Femur (tissue), 1 donor: ENCODE measurements at regions not wholly inside any gene's neighbourhood (a gene's known extent, or its start where the extent isn't known, plus 50 kb on each side); places are given as distances from the start of the nearest gene placed in this dataset.
A peak's percentile ranks its signal among the peaks of the same experiment; 100 is the strongest.
"Not testable (repeated sequence)": the region's sequence is repeated elsewhere in the genome, so short reads cannot be mapped to it uniquely, and the experiment has no call there.

Experiments
- DNase-seq: peaks from one replicate; pipeline ENCODE4 v3.0.0-alpha.2; 2017

DNA sequence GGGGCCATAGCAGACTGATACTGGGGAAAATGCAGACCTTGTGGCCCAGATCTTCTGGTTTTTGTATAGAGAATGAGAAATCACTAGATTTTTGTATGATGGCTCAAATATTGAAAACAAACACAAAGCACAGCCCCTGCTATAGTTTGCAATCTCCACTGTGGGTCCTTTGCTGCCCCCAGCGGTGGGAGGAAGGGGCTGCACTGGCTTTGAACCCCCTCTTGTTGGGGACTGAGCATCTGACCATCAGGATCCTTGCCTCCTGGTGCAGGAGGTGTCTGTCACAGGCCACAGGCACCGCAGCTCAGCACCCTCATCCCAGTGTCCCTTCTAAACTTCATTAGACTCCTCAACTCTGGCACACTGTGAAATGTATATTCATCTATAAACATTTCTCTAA lies 252.3 kb downstream of the BCL2L11 start:
- not testable (repeated sequence) for DNase-seq

DNA sequence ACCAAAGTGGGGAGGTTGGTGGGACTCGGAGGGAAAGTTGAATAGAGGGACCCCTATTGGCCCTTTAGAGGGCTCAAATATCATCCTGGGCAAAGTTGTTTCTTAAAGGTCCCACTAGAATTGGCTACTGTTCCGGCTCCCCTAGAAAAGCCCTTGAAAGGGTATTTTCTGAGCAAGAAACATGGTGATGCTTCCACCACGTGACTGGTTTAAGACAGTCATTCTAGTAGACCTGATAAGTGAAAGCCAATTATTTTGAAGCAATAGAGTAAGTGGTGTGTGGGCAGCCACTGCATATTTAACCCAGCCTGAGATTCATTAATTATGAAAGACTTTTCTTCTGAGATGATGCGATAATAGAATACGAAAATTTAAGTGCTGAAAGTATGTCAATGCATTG lies 253.3 kb downstream of the BCL2L11 start:
- DNase-seq, result not testable (repeated sequence)

DNA sequence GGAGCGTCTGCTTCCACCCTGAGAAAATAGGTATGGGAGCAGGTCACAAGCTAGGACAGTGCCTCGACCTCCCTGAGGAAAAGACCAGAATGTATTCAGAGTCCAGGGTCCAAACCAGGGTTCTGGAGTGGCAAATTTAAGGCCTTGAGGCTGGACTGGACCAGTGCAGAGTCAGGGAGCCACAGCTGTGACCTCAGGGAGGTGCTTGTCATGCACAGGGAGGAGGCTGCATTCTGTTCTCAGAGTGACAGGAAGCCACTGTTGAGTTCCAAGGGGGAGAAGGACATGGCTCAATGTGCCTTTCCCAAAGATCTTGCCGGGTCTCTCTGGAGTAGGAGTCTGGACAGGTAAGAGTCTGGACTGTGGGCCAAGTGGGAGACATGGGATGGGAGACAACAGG lies 254.0 kb downstream of the BCL2L11 start:
- not testable (repeated sequence) for DNase-seq

DNA sequence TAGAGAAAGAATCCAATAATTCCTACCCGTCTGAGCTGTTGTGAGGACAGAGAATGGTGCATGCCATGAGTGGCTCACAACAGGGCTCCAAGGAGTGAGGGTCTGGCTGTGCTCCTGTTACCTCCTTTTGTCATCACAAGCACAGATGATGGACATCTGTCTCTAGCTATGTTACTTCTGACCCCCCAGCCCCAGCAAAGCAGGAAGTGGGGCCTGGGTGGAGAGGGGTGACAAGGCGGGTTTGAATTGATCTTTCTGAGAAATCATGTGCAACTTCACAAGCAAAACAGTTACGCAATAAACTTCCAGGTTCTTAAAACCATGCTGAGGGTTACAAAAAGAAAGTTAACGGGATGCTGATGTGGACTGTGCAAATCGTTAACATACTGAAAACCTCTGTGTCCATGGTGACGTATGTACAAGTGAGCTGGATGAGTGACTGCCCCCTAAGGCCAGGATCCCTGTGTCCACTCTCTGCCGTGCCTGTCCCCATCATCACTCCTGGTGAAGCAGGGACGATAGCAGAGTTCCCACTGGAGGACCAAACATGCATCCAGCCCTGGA lies 254.7 kb downstream of the BCL2L11 start:
- DNase-seq, result not testable (repeated sequence)

DNA sequence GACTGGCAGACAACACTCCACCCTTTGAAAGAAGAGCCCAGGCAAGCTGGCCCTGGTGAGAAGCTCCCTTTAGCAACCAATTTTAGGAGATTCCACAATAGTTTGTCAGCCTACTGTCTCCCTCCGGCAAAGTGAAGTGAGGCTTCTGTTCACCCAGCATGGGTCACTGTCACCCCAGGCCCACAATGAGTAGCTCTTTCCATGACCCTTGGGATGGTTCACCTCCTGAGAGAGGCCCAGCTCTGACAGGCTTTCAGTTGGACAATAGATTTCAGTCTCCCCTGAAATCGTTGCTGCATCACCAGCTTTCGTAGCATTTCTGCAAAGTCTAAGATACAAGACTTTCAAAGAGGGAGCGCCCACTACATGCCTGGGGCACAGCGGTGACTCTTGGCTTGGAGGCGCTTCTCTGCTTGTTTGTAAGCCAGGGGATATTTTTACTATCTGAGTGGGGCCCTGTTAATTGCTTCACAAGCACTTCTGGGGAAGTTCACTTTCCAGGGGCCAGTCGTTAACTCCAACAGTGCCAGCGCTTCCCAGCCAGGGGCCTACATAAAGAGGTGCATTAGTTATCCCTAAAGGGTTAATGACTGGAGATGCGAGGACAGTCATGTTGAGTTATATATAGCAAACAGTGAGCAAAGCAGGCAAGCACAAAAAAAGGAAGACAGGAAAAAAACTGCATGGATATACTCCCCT lies 255.7 kb downstream of the BCL2L11 start:
- not testable (repeated sequence) for DNase-seq

DNA sequence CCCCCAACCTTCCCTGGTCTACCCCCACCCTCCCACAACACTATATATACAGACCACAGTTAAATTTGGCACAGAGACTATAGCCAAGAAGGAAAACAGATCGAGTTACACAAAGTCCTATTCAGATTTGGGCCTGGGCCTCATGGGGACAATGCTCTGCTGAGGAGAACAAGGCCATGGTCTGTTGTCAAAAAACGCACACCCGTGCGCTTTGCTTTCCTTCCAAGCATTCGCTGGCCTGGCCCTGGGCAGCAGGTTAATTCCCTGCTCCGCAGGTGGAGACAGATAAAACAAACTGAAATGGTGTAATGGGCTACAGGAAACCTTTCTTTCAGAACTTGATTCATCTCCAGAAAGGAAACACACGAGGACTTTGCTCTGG lies 256.2 kb downstream of the BCL2L11 start:
- DNase-seq, result peak; percentile 41

DNA sequence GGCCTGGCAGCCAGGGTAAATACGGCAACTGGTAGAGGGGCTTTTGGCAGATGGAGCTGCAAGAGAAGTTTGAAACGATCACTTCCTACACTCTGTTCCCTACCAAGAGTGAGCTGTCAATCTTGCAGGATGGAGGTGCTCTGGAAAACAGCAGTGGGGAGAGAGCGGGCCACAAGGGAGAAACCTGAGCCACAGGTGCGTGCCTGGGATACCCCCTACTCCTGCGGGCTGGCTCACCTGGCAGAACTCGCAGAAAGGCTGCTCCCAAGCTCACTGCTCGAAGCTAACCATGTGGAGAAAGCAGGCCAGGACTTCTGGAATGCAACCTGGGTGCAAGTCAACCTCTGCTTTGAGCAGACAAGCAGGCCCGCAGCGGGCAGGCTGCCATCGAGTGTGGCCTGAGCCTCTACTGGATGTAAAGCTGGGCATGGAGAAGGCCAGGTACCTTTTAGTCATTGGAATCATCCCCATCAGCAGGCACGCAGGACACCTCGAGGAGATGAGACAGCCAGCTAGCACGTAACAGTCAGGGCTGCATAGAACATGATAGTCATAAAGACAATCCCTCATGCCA lies 256.8 kb downstream of the BCL2L11 start:
- not testable (repeated sequence) for DNase-seq

DNA sequence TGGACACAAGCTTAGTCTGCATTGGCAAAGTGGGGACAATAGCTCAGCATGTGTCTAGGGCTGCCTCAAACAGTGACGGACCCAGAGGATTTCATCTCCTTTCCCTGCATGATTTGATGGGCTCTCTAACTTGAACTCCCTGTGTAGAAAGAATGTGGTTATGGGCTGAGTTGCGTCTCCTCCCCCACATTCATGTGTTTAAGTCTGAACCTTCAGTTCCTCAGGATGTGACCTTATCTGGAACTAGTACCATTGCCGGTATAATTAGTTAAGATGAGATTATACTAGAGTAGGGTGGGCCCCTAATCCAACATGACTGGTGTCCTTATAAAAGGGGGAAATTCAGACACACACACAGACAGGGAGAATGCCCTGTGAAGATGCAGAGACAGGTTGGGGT lies 257.6 kb downstream of the BCL2L11 start:
- DNase-seq, result not testable (repeated sequence)

DNA sequence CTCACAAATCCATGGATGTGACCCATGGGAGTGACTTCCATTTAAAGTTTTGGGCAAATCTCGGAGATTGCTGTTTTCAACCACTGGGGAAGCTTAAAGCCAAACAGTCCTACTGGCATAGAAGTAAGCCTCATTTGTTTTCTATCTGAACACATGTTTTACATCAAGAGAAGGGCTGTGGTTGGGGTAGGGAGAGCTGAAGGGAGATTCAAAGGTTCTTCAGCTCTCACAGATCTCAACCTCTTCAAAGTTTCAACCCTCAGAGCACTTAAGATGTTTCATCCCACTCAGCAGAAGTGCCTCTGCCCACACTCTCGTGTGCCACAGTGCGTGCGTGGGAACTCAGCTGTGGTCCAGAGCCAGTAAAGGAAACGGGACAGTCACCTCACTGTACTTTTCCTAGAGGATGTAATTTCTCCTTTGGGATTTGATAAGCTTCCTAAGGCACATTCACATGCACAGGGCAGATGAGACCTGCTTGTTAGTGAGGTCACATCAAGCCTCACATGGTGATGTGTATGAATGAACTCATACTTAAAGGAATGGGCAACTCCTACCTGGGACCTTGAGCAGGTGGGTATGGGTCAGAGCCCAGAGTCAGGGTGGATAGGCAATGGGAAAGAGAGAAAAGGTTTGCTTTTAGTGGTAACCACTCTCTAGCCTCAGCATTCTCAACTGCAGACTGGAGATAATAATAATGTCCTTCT lies 260.2 kb downstream of the BCL2L11 start:
- DNase-seq, result not testable (repeated sequence)

DNA sequence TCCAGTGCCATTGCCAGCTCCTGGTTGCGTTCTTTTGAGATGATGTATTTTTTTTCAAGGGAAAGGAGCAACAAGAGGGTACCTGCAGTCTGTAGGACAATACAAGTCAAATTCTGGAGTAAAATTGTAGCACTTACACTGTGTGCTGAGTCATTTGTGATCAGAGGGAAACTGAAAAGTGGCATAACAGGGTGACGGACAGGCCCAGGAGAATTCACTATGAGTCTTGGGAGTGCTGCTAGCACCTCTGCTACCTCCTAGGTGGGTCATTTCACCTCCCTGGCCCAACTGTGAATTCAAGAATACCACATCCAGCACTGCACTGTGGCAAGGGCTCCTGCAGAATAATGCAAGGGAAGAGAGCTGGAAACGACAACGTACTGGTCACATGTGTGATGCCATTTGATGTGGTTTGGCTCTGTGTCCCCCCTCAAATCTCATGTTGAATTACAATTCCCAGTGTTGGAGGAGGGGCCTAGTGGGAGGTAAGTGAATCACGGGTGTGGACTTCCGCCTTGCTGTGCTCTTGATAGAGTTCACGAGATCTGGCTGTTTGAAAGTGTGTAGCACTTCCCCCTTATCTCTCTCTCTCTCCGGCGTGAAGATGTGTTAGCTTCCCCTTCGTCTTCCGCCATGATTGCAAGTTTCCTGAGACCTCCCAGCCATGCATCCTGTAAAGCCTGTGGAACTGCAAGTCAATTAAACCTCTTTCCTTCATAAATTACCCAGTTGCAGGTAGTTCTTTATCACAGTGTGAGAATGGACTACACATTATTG lies 261.0 kb downstream of the BCL2L11 start:
- not testable (repeated sequence) for DNase-seq

DNA sequence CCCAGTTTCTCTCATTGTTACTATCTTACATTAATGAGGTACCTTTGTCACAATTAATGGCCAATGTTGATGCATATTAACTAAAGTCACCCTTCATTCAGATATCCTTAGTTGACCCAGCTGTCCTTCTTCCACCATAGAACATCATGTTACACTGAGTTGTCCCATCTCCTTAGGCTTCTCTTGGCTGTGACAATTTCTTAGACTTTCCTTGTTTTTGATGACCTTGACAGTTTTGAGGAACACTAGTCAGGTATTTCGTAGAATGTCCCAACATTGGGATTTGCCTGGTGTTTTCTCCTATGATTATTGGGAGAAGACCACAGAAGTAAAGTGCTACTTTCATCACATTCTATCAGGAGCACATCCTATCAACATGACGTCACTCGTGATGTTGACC lies 261.8 kb downstream of the BCL2L11 start:
- not testable (repeated sequence) for DNase-seq

DNA sequence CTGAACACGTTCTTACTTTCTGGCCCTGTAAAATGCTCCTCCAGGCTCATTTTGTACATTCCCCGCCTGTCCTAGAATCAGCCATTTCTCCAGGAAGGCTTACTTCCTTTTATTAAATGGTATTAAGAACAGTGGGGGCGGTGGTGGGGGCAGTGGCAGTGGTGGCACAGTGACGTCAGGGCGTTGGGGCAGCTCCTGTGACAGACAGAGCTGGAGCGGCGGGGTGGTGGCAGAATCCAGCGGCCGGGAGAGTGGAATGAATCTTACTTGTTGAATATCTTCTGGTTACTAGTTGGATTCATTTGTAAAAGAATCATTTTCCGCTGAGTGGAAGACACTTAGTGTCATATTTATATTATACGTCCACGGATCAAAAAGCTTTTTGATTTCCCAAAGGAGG lies 262.6 kb downstream of the BCL2L11 start:
- not testable (repeated sequence) for DNase-seq

DNA sequence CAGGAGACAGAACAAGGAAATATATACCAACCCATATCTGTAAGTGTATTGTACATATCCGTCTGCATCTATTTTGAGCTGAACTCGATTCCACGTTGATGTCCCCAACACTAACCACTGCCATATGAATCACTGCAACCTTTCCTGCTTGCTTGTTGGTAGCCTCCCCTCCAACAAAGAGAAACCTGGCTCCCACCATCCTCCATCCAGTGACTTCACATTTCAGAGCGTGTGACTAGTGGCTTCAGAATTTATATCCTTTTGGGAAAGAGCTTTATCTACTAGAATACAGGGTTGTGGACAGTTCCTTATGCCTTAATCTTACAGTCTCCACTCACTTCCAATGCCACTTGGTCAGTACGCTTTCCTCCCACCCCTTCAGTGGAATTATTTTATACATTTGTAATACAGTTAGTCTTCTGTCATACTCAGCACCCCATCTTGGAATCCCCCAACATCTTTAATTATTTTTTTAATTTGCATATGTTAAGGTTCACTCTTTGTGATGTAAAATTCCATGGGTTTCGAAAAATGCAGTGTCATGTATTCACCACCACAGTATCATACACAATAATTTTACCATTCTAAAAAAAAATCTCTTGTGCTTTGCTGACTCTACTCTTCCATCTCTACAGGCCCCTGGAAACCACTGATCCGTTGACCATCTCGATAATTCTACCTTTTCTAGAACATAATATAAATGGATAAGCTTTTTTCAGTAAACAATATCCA lies 264.7 kb downstream of the BCL2L11 start:
- DNase-seq, result not testable (repeated sequence)

DNA sequence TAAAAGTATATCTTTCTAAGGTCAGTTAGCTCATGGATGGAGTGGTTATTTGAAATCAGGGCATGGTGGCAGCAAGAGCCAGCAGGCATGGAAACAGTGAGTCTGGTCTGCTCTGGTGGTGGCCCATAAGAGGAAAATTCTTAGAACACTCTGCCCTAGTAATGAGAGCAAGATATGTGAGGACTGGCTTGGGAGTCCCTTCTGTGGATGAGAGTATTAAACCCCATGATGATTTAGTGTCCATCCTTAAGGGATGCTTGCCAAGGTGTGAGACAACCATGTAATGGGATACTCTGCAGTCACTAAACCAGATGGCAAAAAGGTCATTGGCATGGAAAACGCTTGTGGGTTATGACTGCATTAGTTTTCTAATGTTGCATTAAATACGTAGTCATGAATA lies 269.9 kb downstream of the BCL2L11 start:
- DNase-seq, result not testable (repeated sequence)

DNA sequence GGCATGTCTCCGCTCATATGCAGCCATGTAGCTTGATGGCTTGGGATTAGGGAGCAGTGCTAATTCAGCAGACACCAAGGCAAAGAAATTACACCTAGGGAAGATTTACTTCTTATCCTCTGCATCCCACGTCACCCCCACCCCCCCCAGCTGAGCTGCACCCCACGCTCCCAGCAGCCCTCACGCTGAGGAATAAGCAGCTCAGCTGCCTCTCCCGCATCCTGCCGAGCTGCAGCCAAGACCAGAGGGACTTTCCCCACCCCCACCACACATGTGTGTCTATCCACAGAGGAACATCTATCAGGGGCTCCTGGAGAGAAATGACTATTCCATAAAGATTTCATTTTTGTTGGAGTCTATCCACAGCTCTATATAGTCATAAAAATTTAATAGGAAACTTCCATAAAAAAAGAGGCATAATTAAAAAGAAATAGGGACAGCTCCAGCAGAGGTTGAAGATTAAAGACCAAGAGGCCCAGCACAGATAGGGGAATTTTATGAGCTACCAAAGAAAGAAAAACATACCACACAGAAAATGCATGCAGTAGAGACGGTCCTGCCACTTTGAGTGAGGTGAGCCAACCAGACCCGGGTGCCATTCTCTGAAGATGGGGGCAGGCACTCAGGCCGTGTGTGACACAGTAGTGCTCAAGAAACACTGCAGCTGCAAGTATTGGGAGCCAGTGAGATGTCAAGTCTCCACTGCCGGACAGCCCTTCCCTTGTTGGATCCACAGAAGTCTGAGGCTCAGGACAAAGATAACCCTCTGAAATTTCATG lies 274.8 kb downstream of the BCL2L11 start:
- DNase-seq, result peak; percentile 54

DNA sequence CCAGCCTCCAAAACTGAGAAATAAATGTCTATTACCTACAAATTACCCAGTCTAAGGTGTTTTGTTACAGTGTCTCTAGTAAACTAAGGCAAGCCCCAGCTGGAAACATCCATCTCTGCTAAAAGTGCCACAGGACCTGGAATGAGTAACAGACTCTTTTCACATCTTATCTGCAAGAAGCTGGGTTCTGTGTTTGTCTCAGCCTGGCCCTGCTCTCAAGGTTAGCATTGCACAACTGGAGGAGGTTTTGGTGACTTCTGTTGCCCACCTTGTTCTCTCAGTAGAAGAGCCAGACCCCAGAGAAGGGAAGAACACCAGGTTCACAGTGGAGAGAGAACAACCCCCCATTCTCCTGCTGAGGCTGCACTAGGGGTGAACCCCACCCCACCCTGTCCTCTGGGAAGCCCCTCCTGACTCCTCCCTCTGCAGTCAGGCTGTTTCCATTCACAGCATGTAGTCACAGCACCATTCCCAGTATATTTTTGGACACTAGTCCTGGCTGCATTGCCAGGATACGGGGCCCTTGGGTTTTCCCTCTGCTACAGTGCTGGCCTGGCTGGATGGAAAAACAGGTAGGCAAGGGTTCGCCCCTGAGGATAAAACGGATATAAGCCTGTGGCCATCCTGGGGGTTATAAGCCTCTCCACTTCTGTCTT lies 280.0 kb downstream of the BCL2L11 start:
- not testable (repeated sequence) for DNase-seq

DNA sequence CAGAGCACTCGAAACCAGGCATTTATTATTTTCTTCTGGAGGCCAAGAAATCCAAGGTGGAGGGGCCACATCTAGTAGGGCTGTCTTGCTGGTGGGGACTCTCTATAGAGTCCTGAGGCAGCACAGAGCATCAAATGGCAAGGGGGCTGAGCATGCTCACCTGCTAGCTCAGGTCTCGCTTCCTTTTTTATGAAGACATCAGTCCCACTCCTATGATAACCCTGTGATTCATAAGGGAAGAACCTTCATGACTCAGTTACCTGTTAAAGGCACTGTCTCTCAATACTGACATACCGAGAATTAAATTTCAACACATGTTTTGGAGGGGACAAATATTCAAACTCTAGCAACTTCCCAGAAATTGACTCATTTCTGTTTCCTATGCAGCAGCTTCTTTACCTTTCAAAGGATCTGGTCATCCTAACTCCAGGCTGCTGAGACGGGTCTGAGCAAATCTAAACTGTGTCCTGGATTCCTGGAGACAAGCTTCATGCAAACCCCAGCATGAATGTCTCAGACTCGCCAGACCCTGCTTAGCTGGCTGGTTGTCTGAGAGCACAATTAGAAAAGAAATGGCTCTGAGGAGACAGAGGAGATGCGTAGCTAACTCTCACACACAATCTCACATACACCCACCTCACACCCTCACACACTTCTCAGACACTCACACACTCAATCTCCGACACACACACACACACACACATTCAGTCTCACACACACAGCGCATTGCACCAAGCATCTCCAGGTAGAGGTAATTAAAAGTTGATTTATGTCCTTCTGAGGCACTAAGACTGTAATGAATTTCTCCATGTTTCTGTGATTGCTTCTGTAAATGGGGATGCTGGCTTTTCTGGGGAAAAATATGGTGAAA lies 280.8 kb downstream of the BCL2L11 start:
- not testable (repeated sequence) for DNase-seq

DNA sequence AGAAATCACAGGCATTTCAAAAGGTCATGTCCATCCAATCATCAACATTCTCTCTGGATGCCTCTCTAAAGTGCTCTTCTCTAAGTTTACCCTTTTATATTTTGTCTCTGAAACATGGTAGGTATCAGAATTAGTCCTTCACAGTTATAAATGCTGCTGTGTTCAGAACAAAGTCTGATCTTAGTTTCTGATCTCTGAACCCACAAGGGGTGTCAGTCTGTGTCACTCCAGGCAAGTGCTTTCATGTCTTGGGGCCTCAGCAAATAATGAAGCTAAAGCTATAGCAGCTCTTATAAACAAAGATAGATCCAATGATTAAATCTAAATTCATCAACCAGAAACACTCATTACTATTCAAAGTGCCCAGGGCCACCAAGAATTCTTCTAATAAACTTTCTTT lies 281.7 kb downstream of the BCL2L11 start:
- not testable (repeated sequence) for DNase-seq

DNA sequence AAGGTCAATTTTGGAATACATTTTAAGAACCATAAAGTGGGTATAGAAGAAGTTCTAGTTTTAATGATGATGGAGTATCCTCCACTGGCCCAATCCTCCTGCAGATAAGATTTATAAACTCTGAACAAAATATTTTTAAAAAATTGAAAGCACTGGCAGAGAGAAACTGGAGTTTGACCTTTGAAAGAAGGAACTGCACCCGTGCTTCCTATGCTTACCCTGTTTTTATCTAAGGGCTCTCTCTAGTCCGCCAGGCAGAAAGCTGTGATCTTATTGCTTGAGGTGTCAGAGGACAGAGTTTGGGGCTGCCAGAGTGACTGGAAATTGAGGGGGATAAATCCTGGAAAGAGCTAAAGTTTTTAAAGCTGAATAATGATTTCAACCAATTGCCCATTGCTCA lies 282.6 kb downstream of the BCL2L11 start:
- not testable (repeated sequence) for DNase-seq

DNA sequence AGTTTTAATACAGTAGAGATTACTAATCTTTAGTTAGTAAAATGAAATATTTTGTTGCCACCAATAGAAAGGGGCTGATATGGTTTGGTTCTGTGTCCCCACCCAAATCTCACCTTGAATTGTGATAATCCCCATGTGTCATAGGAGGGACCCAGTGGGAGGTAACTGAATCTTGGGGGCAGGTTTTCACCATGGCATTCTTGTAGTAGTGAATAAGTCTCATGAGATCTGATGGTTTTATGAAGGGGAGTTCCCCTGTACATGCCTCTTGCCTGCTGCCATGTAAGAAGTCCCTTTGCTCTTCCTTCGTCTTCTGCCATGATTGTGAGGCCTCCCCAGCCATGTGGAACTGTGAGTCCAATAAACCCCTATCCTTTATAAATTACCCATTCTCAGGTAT lies 285.9 kb downstream of the BCL2L11 start:
- DNase-seq, result not testable (repeated sequence)
